ENCODE measurements at regions not wholly inside any gene's neighbourhood (a gene's known extent, or its start where the extent isn't known, plus 50 kb on each side); places are given as distances from the start of the nearest gene placed in this dataset.
A peak's percentile ranks its signal among the peaks of the same experiment; 100 is the strongest.
"Not testable (repeated sequence)": the region's sequence is repeated elsewhere in the genome, so short reads cannot be mapped to it uniquely, and the experiment has no call there.

GRCh38 chr15:95152741-95153140 is 921.4 kb downstream of the MCTP2 start:
- DNase-seq: no peak

GRCh38 chr15:95153201-95153600 is 921.8 kb downstream of the MCTP2 start:
- not testable (repeated sequence) for DNase-seq

DNA sequence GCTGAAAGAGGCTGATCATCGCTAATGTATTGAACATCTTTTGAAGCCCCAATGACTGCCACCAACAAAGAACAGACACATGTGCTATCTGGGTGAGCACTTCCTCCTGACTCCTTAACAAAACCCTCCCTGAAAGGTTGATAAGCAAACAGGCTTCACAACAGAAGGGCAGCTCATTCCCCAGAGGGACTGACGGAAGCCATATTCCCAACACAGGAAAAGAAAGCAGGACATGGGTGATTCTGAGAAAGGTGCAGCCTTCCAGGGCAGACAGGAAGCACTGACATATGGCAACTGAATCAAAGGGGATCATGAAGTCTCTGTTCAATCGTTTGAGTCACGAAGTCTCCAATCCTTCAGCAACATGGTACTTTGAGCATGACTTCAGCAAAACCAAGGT is 929.0 kb downstream of the MCTP2 start:
- no peak for DNase-seq

GRCh38 chr15:95162069-95162468 is 930.7 kb downstream of the MCTP2 start:
- DNase-seq: no peak

- no peak for DNase-seq
These were observed 931.2 kb downstream of the MCTP2 start for GRCh38 chr15:95162531-95162930.

GRCh38 chr15:95162967-95163531 is 931.7 kb downstream of the MCTP2 start:
- no peak for DNase-seq

- no peak for DNase-seq
These were observed 936.8 kb downstream of the MCTP2 start for GRCh38 chr15:95168152-95168551.

GRCh38 chr15:95168951-95169431 is 937.6 kb downstream of the MCTP2 start:
- DNase-seq: no peak

GRCh38 chr15:95169541-95170459 is 938.4 kb downstream of the MCTP2 start:
- peak; percentile 2 for DNase-seq

DNA sequence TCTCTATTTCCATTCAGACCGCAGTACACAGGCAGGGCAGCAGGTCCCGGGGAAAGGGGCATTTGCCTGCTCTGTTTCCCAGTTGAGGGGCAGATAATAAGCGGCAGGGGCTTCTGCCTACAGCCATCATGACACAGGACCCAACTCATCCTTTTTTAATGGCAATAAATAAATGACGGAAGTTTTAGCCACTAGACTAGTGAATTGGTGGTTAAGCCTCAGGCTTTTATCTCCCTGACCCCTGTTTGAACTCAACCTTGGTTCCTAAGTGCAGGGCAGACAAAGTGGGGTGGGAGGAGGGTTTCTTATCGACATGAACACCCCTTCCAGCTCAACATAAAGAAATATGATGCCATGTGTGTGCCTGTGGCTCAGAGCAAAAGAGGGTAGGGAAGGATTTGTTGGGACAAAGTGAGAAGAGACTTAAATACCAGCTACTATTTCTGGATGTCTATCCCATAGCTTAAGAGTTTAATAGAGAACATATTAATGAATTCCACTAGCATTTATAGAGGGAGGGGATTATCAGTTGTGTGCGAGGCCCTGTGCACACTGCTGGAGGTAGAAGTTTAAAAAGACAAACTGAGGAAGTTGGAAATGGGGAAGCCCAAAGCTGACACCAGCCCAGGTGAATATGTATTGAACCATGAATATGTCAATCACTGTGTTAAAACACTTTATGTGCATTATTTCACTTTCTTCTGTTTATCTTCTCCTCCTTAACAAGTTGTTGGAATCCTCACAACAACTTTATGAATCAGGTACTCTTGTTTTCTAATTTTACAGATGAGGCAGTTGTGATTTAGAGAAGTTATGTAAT is 939.4 kb downstream of the MCTP2 start:
- peak; percentile 89 for DNase-seq

GRCh38 chr15:95171564-95171963 is 940.2 kb downstream of the MCTP2 start:
- DNase-seq: no peak

DNA sequence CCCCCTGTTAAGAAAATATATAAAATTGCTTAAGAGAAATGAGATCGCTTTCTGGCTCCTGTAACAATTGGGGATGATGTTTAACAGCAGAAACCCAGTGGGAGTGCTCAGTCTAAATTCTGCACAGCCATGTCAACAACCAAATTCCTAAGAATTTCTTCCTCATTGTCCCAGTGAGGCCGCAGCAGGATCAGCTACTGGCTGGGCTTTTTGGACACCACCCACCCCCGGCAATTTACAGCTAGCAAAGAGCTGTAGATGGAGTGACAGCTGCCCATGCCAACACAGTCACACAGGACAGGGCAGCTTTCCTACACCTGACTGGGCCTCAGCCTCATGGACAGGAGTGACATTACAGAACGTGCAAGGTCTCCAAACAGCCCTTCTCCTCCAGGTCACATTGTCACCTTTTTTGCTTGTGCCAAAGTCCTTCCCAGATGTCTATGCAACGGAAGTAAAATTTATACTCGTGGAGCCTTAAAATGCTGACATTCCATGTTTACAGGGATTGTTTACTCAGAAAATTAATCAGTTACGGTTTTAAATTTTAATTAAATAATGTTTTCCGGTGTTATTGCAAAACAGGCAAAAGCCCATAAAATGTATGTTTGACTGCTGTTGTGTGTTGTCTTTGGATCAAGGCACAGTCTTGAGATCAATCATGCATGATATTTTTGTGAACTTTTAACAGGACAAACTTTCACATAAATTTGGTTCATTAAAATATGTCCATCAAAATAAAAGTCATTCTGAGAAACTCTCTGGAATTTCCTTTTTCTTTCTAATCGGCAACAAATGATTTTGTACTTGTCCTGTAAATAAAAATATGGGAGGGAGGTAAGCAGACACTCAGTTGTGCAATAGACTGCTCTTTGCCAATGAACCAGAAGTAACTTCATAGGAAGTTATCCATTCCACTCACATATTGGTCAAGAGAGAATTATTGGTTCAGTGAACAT is 943.2 kb downstream of the MCTP2 start:
- no peak for DNase-seq

GRCh38 chr15:95175914-95176658 is 944.7 kb downstream of the MCTP2 start:
- DNase-seq: peak; percentile 63

- DNase-seq: peak; percentile 45
These were observed 945.6 kb downstream of the MCTP2 start for GRCh38 chr15:95176794-95177577.

DNA sequence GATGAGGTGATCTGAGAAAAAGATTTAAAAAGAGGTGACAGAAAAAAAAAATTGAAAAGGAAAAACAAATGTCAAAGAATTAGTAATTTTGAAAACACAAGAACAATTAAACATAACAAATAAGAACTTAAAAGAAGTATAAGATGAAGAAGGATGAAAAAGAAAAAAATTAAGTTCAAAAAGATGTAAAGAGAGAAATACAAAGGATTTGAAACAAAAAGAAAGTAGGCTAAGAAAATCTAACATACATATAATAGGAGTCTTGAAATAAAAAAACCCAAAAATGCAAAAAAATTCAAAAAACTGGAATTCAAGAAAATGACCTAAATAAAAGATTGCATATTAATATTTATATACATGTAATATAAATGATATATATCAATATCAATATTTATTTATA is 949.2 kb downstream of the MCTP2 start:
- DNase-seq: no peak

GRCh38 chr15:95182091-95182490 is 950.7 kb downstream of the MCTP2 start:
- DNase-seq: no peak

DNA sequence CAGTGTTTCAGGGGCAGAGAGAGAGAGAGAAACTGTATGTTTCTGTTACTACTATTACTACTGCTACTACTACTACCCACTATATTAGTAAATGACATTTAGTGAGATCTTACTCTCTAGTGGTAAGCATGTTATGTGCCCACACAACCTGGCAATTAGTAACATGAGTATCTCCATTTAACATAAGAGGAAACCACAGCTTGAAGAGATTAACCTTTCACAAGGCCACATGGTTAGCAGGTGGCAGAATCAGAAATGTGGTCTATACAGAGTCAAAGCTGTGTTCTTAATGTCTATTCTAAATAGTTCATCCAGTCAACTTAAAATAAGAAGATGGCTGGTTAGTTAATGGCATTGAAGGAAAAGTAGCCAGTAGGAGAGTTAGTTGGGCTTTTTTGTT is 961.6 kb downstream of the MCTP2 start:
- no peak for DNase-seq

- no peak for DNase-seq
These were observed 963.4 kb downstream of the MCTP2 start for GRCh38 chr15:95194746-95195145.

DNA sequence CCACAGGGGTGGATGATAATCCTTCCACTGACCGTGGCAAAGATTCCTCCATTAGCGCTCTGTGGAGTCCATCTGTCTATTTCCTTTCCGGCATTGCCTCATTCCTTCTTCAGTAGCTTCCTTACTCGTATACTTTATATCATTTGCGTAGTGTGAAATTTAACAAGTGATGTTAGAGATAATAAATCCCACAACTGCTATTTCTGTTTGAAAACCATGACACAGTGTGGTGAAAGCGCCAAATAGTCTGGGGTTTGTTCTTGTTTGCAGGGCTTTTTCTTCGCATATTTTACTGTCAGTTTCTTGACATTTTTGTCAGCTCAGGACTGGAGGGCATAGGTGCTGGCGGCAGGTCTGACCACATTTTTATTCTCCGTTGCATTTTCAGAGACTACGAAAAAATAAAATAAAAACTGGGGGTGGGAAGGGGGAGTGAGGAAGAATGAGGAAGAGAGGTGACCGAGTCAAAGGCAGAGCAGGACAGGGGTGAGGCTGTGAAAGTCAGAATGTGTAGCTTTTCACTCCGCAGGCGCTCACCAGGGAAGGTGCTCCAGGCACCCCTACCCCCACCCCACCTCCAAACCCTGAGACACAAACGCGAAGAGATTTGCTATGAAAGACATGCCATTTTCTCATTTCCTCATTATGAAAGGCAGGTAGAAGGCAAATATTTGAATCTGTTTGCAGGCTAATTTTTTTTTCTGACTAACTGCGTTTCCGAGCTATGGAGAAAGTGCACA is 965.0 kb downstream of the MCTP2 start:
- no peak for DNase-seq

All from OCI-M1 (cell line).